PC-9 (cell line): ENCODE measurements at regions not wholly inside any gene's neighbourhood (a gene's known extent, or its start where the extent isn't known, plus 50 kb on each side); places are given as distances from the start of the nearest gene placed in this dataset.

ENCODE experiments used
- CTCF ChIP-seq: fragments of 200-600 bp; sonication (generic); conservative IDR thresholded peaks from 2 replicates; pipeline ENCODE4 v1.6.1; 2017; ENCODE audit warnings: mixed run types, antibody characterized with exemption, mild to moderate bottlenecking, moderate library complexity
- EZH2 ChIP-seq: fragments of 200-600 bp; sonication (generic); IDR thresholded peaks from 2 replicates; pipeline ENCODE4 v1.8.0; 2017; ENCODE audit warnings: antibody characterized with exemption, low read depth

GRCh38 chr1:43062527-43063095, 103.9 kb upstream of the SLC2A1 start:
- TF ChIP-seq CTCF (no peak), EZH2 (no peak)
